Loucy (cell line): ENCODE measurements at regions not wholly inside any gene's neighbourhood (a gene's known extent, or its start where the extent isn't known, plus 50 kb on each side); places are given as distances from the start of the nearest gene placed in this dataset.

ENCODE experiments used
- H2AFZ ChIP-seq: fragments of 200-600 bp; sonication (generic); 2 replicates; pipeline ENCODE4 v1.6.0; 2016; ENCODE audit warnings: antibody characterized with exemption, mild to moderate bottlenecking, low read length, moderate library complexity
- H3F3A ChIP-seq: fragments of 200-600 bp; 2 replicates; pipeline ENCODE4 v1.6.0; 2016; ENCODE audit warnings: antibody characterized with exemption, low read depth, mild to moderate bottlenecking
- H3K27me3 ChIP-seq: fragments of 200-600 bp; sonication (generic); 2 replicates; pipeline ENCODE4 v1.6.1; 2014; ENCODE audit warnings: low read length, mild to moderate bottlenecking; ENCODE audit not compliant: insufficient read depth, poor library complexity, severe bottlenecking
- H3K36me3 ChIP-seq: fragments of 200-600 bp; sonication (generic); 2 replicates; pipeline ENCODE4 v1.6.1; 2016; ENCODE audit warnings: low read length; ENCODE audit not compliant: insufficient read depth
- H3K4me1 ChIP-seq: fragments of 200-600 bp; sonication (generic); 2 replicates; pipeline ENCODE4 v1.5.1; 2014; ENCODE audit warnings: low read length, mild to moderate bottlenecking; ENCODE audit not compliant: insufficient read depth, poor library complexity, severe bottlenecking
- H3K4me2 ChIP-seq: fragments of 200-600 bp; sonication (generic); 2 replicates; pipeline ENCODE4 v1.6.0; 2014; ENCODE audit warnings: antibody characterized with exemption, low read length, low read depth, mild to moderate bottlenecking; ENCODE audit not compliant: poor library complexity, severe bottlenecking
- H3K4me3 ChIP-seq: fragments of 200-600 bp; sonication (generic); 2 replicates; pipeline ENCODE4 v1.5.1; 2014; ENCODE audit warnings: low read length, mild to moderate bottlenecking, mixed read lengths; ENCODE audit not compliant: poor library complexity, severe bottlenecking
- H3K79me2 ChIP-seq: fragments of 200-600 bp; sonication (generic); 2 replicates; pipeline ENCODE4 v1.6.1; 2014; ENCODE audit warnings: low read length; ENCODE audit not compliant: insufficient read depth
- H3K9ac ChIP-seq: fragments of 200-600 bp; sonication (generic); 2 replicates; pipeline ENCODE4 v1.6.0; 2014; ENCODE audit warnings: mild to moderate bottlenecking, low read depth, low read length, moderate library complexity; ENCODE audit not compliant: poor library complexity, severe bottlenecking
- H3K9me2 ChIP-seq: fragments of 200-600 bp; sonication (generic); replicated peaks from 2 replicates; pipeline ENCODE4 v1.6.1; 2016; ENCODE audit warnings: low read depth, low read length, mixed read lengths
- H3K9me3 ChIP-seq: fragments of 200-600 bp; sonication (generic); 2 replicates; pipeline ENCODE4 v1.6.1; 2014; ENCODE audit warnings: mild to moderate bottlenecking, antibody characterized with exemption, low read length, low read depth; ENCODE audit not compliant: insufficient read depth
- H4K20me1 ChIP-seq: fragments of 200-600 bp; sonication (generic); 2 replicates; pipeline ENCODE4 v1.6.0; 2014; ENCODE audit warnings: antibody characterized with exemption, low read length, mild to moderate bottlenecking; ENCODE audit not compliant: insufficient read depth, poor library complexity, severe bottlenecking
- EZH2phosphoT487 ChIP-seq: fragments of 200-600 bp; IDR thresholded peaks from 2 replicates; pipeline ENCODE4 v1.6.1; 2018; ENCODE audit warnings: antibody characterized with exemption, mild to moderate bottlenecking, moderate library complexity, borderline replicate concordance
- TF ChIP-seq, protein P1 (sequence below): fragments of 200-600 bp; sonication (generic); conservative IDR thresholded peaks from 2 replicates; pipeline ENCODE4 v1.5.1; 2014; ENCODE audit warnings: mild to moderate bottlenecking, antibody characterized with exemption, low read length

- H3K36me3 ChIP-seq, result no peaks in the 10 kb centered on the region
- no peaks in the 10 kb centered on the region for H3K79me2 ChIP-seq
- no peaks in the 10 kb centered on the region for H3K4me1 ChIP-seq
- H2AFZ ChIP-seq, result no peak overlapping the region
- no peak for TF ChIP-seq EZH2phosphoT487
- TF ChIP-seq, protein P1, sequence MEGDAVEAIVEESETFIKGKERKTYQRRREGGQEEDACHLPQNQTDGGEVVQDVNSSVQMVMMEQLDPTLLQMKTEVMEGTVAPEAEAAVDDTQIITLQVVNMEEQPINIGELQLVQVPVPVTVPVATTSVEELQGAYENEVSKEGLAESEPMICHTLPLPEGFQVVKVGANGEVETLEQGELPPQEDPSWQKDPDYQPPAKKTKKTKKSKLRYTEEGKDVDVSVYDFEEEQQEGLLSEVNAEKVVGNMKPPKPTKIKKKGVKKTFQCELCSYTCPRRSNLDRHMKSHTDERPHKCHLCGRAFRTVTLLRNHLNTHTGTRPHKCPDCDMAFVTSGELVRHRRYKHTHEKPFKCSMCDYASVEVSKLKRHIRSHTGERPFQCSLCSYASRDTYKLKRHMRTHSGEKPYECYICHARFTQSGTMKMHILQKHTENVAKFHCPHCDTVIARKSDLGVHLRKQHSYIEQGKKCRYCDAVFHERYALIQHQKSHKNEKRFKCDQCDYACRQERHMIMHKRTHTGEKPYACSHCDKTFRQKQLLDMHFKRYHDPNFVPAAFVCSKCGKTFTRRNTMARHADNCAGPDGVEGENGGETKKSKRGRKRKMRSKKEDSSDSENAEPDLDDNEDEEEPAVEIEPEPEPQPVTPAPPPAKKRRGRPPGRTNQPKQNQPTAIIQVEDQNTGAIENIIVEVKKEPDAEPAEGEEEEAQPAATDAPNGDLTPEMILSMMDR, result no peak
- no peaks in the 10 kb centered on the region for H3K27me3 ChIP-seq
- no peaks in the 10 kb centered on the region for H3F3A ChIP-seq
- no peak overlapping the region for H3K9ac ChIP-seq
- no peak overlapping the region for H3K4me2 ChIP-seq
- H3K4me3 ChIP-seq, result no peak overlapping the region
- H3K9me2 ChIP-seq, result no peaks in the 10 kb centered on the region
- no peaks in the 10 kb centered on the region for H4K20me1 ChIP-seq
- no peaks in the 10 kb centered on the region for H3K9me3 ChIP-seq
These were observed 297.4 kb downstream of the CALCRL start for GRCh38 chr2:187150670-187151069.

- Histone ChIP-seq H3K79me2 (no peaks in the 10 kb centered on the region), H3K9me3 (no peaks in the 10 kb centered on the region), H3K4me1 (no peaks in the 10 kb centered on the region), H3F3A (no peaks in the 10 kb centered on the region), H3K4me3 (no peak overlapping the region), H3K36me3 (no peaks in the 10 kb centered on the region), H3K27me3 (no peaks in the 10 kb centered on the region), H2AFZ (no peak overlapping the region), H3K4me2 (no peak overlapping the region), H3K9ac (no peak overlapping the region), H3K9me2 (no peaks in the 10 kb centered on the region), H4K20me1 (no peaks in the 10 kb centered on the region)
- TF ChIP-seq EZH2phosphoT487, result no peak
- TF ChIP-seq, protein P1, result no peak
These were observed 299.2 kb upstream of the ZSWIM2 start for GRCh38 chr2:187148059-187148714.

GRCh38 chr2:187143537-187143936 lies 294.6 kb upstream of the ZSWIM2 start:
- TF ChIP-seq, protein P1, result no peak
- no peak for TF ChIP-seq EZH2phosphoT487
- Histone ChIP-seq H3K79me2 (no peaks in the 10 kb centered on the region), H3K4me2 (no peak overlapping the region), H3K36me3 (no peaks in the 10 kb centered on the region), H3K9ac (no peak overlapping the region), H3K9me2 (no peaks in the 10 kb centered on the region), H3K4me3 (no peak overlapping the region), H3F3A (no peaks in the 10 kb centered on the region), H2AFZ (no peak overlapping the region), H4K20me1 (no peaks in the 10 kb centered on the region), H3K9me3 (no peaks in the 10 kb centered on the region), H3K4me1 (no peaks in the 10 kb centered on the region), H3K27me3 (no peaks in the 10 kb centered on the region)
